ELF-1 (cell line): ENCODE measurements at regions not wholly inside any gene's neighbourhood (a gene's known extent, or its start where the extent isn't known, plus 50 kb on each side); places are given as distances from the start of the nearest gene placed in this dataset.

Source experiments
- DNase-seq: peaks from one replicate; pipeline ENCODE4 v3.0.0-alpha.2; 2016; ENCODE audit warnings: low read depth, low spot score

GRCh38 chr17:5819921-5820685, 235.8 kb upstream of the NLRP1 start:
- DNase-seq: no peak

- DNase-seq: no peak
Observed at GRCh38 chr17:5820721-5821456, 236.6 kb upstream of the NLRP1 start.

- no peak for DNase-seq
Observed at GRCh38 chr17:5821803-5822202, 237.5 kb upstream of the NLRP1 start.

GRCh38 chr17:5822281-5823060, 238.2 kb upstream of the NLRP1 start:
- no peak for DNase-seq

- DNase-seq: no peak
Observed at GRCh38 chr17:5823219-5823618, 238.9 kb upstream of the NLRP1 start.

- DNase-seq: no peak
Observed at GRCh38 chr17:5825717-5826330, 241.5 kb upstream of the NLRP1 start.

GRCh38 chr17:5826384-5826783, 242.1 kb upstream of the NLRP1 start:
- DNase-seq: no peak

- DNase-seq: no peak
Observed at GRCh38 chr17:5830921-5831320, 239.3 kb upstream of the WSCD1 start.

- peak; percentile 39 for DNase-seq
Observed at GRCh38 chr17:5832886-5833285, 237.3 kb upstream of the WSCD1 start.

- DNase-seq: no peak
Observed at GRCh38 chr17:5837055-5837491, 233.1 kb upstream of the WSCD1 start.

GRCh38 chr17:5838661-5839300, 231.4 kb upstream of the WSCD1 start:
- peak; percentile 59 for DNase-seq

GRCh38 chr17:5840811-5841446, 229.2 kb upstream of the WSCD1 start:
- DNase-seq: no peak

- DNase-seq: no peak
Observed at GRCh38 chr17:5841862-5842261, 228.3 kb upstream of the WSCD1 start.

- no peak for DNase-seq
Observed at GRCh38 chr17:5843366-5844026, 226.7 kb upstream of the WSCD1 start.

- no peak for DNase-seq
Observed at GRCh38 chr17:5846001-5846400, 224.2 kb upstream of the WSCD1 start.

- no peak for DNase-seq
Observed at GRCh38 chr17:5854871-5855554, 215.2 kb upstream of the WSCD1 start.

- no peak for DNase-seq
Observed at GRCh38 chr17:5861246-5861645, 208.9 kb upstream of the WSCD1 start.

- DNase-seq: no peak
Observed at GRCh38 chr17:5861854-5862253, 208.3 kb upstream of the WSCD1 start.

GRCh38 chr17:5862395-5862794, 207.8 kb upstream of the WSCD1 start:
- no peak for DNase-seq
